NCI-H748 (cell line): ENCODE measurements at regions not wholly inside any gene's neighbourhood (a gene's known extent, or its start where the extent isn't known, plus 50 kb on each side); places are given as distances from the start of the nearest gene placed in this dataset.
A peak's percentile ranks its signal among the peaks of the same experiment; 100 is the strongest.
"Not testable (repeated sequence)": the region's sequence is repeated elsewhere in the genome, so short reads cannot be mapped to it uniquely, and the experiment has no call there.

Experiments used
- DNase-seq: peaks from one replicate; lab custom pipeline; 2025; ENCODE audit not compliant: unreplicated experiment; lab: John Stamatoyannopoulos, UW

GRCh38 chr10:2584385-2584784 lies 483.0 kb upstream of the PFKP start:
- no peak for DNase-seq

DNA sequence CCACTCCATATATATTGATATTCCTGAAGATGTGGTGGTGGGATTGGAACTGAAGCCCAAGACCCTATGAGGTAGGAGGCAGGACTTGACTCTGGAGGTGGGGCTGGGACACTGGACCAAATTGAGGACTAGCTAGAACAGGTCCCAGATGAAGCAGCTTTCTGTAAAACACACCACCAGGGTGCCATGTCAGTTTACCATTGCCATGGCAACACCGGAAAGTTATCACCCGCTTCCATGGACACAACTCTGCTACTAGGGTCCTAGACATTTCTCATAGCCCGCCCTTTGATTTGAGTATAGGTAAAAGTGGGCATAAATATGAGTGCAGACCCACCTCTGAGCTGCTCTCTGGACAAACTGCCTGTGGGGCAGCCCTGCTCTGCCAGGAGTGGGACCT lies 490.5 kb upstream of the PFKP start:
- peak; percentile 15 for DNase-seq

DNA sequence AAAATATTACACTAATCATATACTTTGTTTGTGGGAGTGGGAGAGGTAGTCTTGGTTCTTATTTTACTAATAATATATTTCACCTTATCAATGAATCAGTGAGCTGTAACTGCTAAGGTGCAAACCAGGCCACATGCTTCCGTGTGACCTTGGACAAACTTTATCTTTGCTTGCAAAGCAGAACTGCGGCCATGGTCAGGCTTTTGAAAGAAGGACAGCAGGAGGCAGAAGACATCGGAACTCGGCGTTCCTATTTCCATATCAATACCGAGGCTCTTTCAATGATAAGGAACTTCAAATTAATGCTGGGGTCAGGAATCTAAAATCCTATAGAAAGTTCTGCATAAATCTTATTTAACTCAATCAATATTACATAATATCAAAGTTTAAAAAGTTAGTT lies 491.9 kb upstream of the PFKP start:
- DNase-seq: no peak

DNA sequence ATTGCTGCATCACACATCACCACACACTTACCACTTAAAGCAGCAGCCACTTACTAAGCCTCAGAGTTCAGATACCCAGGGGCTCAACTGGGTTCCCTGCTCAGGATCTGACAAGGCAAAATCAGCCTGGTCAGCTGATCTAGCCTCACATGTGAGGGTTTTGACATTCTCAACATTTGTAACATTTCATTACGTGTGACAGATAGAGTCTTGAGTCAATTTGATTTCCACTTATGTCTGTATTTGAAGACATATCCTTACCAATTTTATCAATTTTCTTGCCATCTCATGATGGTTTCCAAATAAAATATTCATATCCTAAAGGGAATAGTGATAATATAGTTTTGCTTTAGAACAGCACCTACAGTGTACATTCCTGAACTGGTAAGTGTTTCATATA lies 494.7 kb upstream of the PFKP start:
- no peak for DNase-seq

- DNase-seq: no peak
Observed at GRCh38 chr10:2556883-2557282, 510.5 kb upstream of the PFKP start.

- DNase-seq: no peak
Observed at GRCh38 chr10:2548071-2548470, 519.3 kb upstream of the PFKP start.

DNA sequence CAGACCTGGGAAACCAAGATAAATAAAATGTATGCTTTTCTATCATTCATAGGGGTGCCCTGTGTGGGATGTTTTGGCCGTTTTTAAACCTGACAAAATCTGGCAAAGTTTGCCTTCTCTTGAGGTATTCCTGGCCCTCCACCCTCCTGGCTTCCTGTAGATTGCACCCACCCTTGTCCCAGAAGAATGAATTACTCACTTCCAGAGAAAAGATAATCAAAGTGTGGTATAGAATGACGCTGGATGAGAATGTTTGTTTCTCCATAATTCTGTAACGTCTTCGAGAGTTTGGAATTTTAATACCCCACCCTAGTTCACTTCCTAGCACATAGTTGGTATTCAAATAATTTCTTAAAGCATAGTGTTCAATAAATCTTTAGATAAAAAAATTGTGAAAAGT lies 519.7 kb upstream of the PFKP start:
- no peak for DNase-seq

GRCh38 chr10:2546894-2547293 lies 520.5 kb upstream of the PFKP start:
- DNase-seq: not testable (repeated sequence)

DNA sequence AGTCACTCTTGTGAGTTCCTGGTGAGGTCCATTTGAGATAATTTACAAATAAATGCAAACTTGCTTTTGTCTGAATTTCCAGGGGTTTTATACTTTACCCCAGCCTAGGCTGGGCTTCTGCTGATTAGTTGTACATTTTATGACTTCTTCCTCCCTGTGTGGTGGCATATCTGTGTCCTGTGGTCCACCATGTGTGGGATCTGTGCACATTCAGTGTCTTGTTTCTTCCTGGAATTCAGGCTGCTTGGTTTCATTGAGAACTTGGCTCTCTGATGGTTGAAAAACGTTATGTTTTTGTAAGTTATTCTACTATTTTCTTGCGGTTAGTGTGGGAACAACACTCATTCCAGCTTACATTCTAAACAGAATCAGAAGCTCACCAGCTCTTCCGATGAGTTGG lies 523.4 kb upstream of the PFKP start:
- no peak for DNase-seq

DNA sequence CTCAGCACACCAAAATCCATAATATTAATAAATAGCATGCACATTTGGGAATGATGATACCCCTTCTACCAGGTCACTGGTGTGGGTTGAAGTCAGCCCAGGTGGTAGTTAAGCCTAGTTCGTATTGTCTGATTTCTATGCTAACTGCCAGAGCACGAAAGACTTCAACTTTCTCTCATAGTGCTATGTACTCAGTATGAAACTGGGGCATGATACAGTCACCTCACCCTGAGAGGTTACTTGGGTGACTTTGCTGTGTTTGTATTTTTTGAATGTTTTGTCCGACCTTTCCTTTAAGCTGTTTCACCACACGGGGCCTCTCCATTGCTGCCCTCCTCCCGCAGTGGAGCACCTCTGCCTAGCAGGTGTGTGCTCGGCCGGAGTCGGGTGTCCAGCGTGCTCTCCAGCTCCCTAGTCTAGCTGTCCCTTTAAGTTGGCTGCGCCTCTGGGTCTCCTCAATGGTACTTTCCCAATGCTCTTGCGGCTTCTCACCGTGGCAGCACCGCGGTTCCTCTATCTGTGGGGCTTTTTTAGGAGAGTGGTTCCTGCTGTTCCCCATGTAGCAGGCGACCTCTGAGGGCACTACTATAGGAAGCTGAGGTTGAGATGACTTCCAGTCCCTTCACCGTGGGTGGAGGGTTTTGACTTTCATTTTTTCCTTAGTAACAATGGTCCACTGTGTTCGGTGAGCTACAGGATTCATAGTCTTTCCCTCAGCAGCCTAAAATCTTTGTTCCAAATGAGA lies 524.0 kb upstream of the PFKP start:
- no peak for DNase-seq

GRCh38 chr10:2541176-2541575 lies 526.2 kb upstream of the PFKP start:
- peak; percentile 71 for DNase-seq

DNA sequence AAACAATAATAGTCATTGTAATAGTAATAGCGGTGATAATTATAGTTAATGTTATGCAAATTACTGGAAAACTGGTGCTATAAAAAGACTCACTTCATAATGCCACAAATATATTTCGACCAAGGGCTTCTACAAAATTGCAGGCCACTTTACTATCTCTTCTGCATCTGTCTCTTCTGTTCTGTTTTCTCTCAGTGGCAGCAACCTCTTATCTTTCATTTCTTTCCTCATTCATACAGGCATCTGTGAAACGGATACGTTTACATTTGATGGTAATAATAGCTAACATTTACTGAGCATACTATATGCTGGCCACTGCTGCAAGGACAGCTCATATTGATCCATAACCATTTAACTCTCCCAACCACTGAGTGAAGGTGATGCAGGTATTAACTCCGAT lies 537.4 kb upstream of the PFKP start:
- peak; percentile 70 for DNase-seq

DNA sequence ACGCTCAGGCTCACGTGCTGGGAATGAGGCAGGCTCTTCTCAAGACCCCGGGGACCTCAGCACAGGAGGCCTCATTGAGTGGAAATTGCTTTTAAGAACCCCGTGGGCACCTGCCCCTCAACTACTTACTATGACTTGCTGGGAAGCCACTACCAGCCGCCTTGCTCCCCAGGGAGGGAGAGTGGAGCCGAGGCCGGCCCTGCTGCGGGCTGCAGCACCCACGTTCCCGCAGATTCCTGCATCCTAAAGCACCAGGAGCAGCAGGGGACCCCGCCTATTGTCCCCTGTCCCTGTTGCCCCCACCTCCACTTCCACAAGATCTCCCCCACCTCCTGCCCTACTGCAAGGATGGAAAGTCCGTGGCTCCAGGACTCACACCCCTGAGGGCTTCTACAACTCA lies 541.6 kb upstream of the PFKP start:
- DNase-seq: no peak

DNA sequence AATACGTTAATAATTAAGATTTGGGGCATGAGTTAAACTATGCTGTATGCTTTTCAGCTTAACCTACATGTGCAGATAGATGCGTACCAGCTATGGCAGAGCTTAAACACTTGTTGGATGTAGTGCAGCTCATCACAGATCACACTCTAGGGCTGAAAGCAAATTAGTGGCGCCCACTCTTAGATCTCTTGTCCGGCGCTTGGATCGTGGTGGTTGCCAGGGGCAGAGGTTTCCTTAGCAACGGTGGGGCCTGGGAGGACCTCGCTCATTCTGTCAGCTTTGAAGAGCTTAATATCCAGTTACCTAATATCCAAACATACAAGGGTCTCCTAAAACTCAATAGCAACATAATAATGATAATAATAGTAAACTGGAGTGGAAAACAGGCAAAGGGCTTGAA lies 548.2 kb upstream of the PFKP start:
- peak; percentile 82 for DNase-seq

DNA sequence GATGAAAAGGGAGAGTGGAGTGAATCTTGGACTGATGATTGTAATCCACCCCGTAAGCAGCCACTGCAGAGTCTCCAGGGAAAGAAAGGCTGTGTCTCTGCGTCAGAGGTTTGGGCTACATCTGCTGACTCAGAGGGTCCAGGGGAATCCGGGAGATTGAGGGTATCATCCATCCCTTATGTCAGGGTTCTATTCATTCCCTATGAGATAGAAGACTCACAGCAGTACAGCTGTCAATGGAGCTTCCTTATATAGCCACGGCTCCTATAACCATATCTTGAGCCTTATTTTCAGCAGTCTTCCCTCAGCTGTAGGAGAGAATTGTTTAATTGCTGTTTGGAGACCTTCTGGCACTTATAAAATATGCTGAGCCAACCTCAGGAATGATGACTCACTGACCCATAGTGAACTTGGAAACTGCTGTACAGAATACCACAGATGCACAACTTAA lies 558.2 kb upstream of the PFKP start:
- no peak for DNase-seq

DNA sequence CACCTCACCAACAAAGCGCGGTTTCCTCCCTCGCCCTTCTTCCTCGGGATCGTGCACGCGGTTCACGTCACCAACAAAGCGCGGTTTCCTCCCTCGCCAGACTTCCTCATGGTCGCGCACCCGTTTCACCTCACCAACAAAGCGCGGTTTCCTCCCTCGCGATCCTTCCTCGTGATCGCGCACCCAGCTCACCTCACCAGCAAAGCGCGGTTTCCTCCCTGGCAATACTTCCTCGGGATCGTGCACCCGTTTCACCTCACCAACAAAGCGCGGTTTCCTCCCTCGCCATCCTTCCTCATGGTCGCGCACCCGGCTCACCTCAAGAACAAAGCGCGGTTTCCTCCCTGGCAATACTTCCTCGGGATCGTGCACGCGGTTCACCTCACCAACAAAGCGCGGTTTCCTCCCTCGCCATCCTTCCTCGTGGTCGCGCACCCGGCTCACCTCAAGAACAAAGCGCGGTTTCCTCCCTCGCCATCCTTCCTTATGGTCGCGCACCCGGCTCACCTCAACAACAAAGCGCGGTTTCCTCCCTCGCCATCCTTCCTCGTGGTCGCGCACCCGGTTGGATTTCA lies 565.9 kb upstream of the PFKP start:
- DNase-seq: not testable (repeated sequence)

DNA sequence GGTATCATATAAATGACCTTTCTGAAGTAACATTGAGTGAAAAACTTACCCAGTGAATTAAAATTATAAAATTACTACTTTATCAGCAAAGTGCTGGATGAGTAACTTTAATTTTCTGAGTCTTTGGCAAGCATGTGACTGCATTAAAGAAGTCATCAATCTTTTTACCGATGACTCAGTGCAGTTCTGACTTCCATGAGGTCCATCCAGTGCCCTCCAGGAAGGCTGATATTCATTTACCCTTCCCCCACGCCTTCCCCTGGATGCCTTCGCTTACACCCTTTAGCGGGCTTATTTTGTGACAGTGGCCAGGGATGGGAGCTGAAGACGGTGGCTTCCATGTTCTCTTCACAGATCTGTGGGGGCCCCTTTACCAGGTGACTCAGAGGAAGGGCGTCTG lies 572.9 kb upstream of the PFKP start:
- no peak for DNase-seq

DNA sequence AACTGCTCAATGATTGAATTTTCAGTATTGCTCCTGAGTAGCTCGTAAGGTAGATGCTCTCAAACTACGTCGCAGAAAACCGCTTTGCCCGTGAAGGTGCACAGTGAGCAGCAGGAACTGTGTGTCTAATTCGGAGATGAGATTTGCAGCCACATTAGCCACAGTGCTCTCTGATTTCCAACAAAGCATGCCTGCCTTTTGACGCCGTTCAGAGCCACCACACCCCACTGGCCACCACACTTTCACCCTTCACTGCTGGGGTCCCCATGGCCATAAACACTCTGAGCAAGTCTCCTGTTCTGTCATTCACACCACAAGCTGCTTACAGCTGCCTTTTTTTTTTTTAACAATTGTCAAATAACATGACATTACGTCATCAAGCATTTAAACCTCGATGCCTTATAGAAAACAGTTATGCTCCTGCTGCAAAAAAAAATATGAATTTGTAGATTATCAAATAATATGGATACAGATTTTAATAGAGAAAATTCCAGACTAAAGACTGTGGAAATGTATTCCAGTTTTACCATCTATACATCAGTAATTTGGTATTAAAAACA lies 578.8 kb upstream of the PFKP start:
- no peak for DNase-seq

DNA sequence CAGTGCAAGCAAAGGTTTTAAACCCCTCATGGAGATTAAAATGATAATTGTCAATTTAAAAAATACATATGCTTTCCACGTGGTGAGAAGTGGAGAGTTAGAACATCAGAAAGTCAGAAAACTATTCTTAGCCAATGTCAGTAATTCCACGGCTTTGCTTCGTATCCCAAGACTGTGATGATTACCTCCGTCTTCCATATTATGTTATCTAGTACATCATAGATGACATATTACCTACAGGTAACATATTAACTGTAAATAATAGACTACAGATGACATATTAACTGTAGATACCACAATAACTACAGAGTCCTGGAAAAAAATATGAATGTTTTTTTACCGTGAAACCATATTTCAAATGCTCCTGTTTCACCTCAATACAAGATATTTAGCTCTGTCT lies 579.4 kb upstream of the PFKP start:
- no peak for DNase-seq

GRCh38 chr10:2478656-2479055 lies 588.7 kb upstream of the PFKP start:
- no peak for DNase-seq

GRCh38 chr10:2476812-2477553 lies 590.4 kb upstream of the PFKP start:
- peak; percentile 83 for DNase-seq

GRCh38 chr10:2476218-2476811 lies 591.0 kb upstream of the PFKP start:
- DNase-seq: no peak
